HEK293T (cell line): ENCODE measurements at regions not wholly inside any gene's neighbourhood (a gene's known extent, or its start where the extent isn't known, plus 50 kb on each side); places are given as distances from the start of the nearest gene placed in this dataset.

Source experiments
- CTCF ChIA-PET: fragments of 350-600 bp; formaldehyde crosslinking; extraction: SDS; loops from one replicate; lab custom pipeline; 2021; ENCODE audit warnings: antibody characterized with exemption, inconsistent platforms; lab: Yijun Ruan, JAX
- POLR2A ChIA-PET: fragments of 350-600 bp; formaldehyde crosslinking; extraction: SDS; loops from one replicate; lab custom pipeline; 2020; ENCODE audit warnings: antibody characterized with exemption, inconsistent platforms; lab: Yijun Ruan, JAX
- DNase-seq: peaks from one replicate; pipeline ENCODE4 v3.0.0; 2012; ENCODE audit warnings: mixed read lengths; ENCODE audit errors: extremely low spot score
- ARNT ChIP-seq: fragments of 450-650 bp; IDR thresholded peaks from 2 replicates; pipeline ENCODE4 v1.6.1; 2017; ENCODE audit warnings: mild to moderate bottlenecking
- BHLHE40 ChIP-seq: fragments of 450-650 bp; IDR thresholded peaks from 2 replicates; pipeline ENCODE4 v1.6.1; 2016; ENCODE audit warnings: mild to moderate bottlenecking, moderate library complexity, borderline replicate concordance
- CTBP1 ChIP-seq: fragments of 450-650 bp; IDR thresholded peaks from 2 replicates; pipeline ENCODE4 v1.6.1; 2016; ENCODE audit warnings: borderline replicate concordance
- ELF4 ChIP-seq: fragments of 450-650 bp; IDR thresholded peaks from 2 replicates; pipeline ENCODE4 v1.6.1; 2017; ENCODE audit warnings: antibody characterized with exemption
- FOXA1 ChIP-seq: fragments of 450-650 bp; IDR thresholded peaks from 2 replicates; pipeline ENCODE4 v1.6.1; 2016; ENCODE audit warnings: mild to moderate bottlenecking
- FOXK2 ChIP-seq: fragments of 450-650 bp; IDR thresholded peaks from 2 replicates; pipeline ENCODE4 v1.6.1; 2016; ENCODE audit warnings: mild to moderate bottlenecking
- FOXM1 ChIP-seq: fragments of 450-650 bp; IDR thresholded peaks from 2 replicates; pipeline ENCODE4 v1.6.1; 2017; ENCODE audit warnings: mild to moderate bottlenecking, borderline replicate concordance
- HDGF ChIP-seq: fragments of 450-650 bp; IDR thresholded peaks from 2 replicates; pipeline ENCODE4 v1.6.1; 2017; ENCODE audit warnings: antibody characterized with exemption, borderline replicate concordance
- L3MBTL2 ChIP-seq: fragments of 450-650 bp; conservative IDR thresholded peaks from 2 replicates; pipeline ENCODE4 v1.6.1; 2016; ENCODE audit warnings: mild to moderate bottlenecking
- LEF1 ChIP-seq: fragments of 450-650 bp; IDR thresholded peaks from 2 replicates; pipeline ENCODE4 v1.6.1; 2017; ENCODE audit warnings: mild to moderate bottlenecking, borderline replicate concordance
- NFRKB ChIP-seq: fragments of 450-650 bp; IDR thresholded peaks from 2 replicates; pipeline ENCODE4 v1.6.1; 2016; ENCODE audit warnings: mild to moderate bottlenecking, moderate library complexity
- SP1 ChIP-seq: fragments of 450-650 bp; IDR thresholded peaks from 2 replicates; pipeline ENCODE4 v1.6.1; 2017
- SUZ12 ChIP-seq: fragments of 450-650 bp; IDR thresholded peaks from 2 replicates; pipeline ENCODE4 v1.6.1; 2016; ENCODE audit warnings: mild to moderate bottlenecking
- TARDBP ChIP-seq: fragments of 450-650 bp; IDR thresholded peaks from 2 replicates; pipeline ENCODE4 v1.6.1; 2016
- ZNF384 ChIP-seq: fragments of 450-650 bp; IDR thresholded peaks from 2 replicates; pipeline ENCODE4 v1.6.1; 2016
- TF ChIP-seq, protein P1 (sequence below): fragments of 450-650 bp; IDR thresholded peaks from 2 replicates; pipeline ENCODE4 v1.6.1; 2016

DNA sequence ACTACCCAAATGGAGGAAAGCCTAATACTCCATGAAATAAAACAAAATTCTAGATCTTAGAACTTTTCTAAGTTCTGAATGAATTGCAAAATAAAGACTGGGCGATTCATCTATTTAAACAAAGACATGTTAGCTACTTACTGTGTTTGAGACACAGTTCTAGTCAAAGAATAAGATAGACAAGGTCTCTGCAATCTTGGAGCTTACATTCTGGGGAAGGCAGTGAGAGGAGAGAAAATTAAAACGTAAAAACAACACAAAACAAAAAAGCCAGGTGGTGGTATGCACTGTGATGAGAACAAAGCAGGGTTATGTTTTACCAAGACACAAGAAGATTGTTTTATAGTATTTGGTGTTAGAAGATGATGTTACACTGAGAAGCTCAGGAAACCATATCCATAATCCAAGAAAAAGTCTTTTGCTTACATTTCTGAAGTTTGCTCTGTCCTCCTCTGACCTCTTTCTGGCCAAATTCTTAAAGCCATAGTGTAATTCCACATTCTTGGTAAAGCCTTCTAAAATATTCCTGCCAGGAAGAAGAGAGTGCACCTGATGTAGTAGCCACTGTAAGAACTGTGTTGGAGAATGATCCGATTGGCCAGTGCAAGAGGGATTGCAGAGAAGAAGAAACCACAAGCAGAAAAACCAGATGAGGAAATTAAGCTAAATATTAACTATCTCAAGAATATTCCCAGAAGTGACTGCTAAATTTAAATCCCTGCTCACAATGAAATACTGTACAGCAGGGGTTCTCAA, 218.4 kb downstream of the PCSK1 start:
- TF ChIP-seq CTBP1 (no peak), ZNF384 (no peak), SUZ12 (no peak), NFRKB (no peak), FOXA1 (no peak), ELF4 (no peak), L3MBTL2 (no peak), ARNT (no peak), HDGF (no peak), TARDBP (no peak), FOXK2 (no peak), LEF1 (no peak), BHLHE40 (no peak), SP1 (no peak), FOXM1 (no peak)
- TF ChIP-seq, protein P1, sequence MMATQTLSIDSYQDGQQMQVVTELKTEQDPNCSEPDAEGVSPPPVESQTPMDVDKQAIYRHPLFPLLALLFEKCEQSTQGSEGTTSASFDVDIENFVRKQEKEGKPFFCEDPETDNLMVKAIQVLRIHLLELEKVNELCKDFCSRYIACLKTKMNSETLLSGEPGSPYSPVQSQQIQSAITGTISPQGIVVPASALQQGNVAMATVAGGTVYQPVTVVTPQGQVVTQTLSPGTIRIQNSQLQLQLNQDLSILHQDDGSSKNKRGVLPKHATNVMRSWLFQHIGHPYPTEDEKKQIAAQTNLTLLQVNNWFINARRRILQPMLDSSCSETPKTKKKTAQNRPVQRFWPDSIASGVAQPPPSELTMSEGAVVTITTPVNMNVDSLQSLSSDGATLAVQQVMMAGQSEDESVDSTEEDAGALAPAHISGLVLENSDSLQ = no peak
- ChIA-PET POLR2A (no interaction called here), CTCF (no interaction called here)
- no peak for DNase-seq

DNA sequence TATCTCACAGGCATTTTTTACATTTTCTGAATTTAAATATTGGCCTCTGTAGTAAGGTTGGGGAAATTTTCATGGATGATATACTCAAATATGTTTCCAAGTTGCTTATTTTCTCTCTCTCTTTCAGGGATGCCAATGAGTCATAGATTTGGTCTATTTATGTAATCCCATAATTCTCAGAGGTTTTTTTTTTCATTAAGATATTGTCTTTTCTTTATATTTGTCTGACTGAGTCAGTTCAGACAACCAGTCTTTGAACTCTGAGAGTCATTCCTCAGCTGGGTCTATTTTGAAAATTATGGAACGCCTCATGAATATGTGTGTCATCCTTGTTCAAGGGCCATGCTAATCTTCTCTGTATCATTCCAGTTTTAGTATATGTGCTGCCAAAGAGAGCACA, 223.2 kb downstream of the PCSK1 start:
- DNase-seq = no peak
- ChIA-PET CTCF (no interaction called here), POLR2A (no interaction called here)
- no peak for TF ChIP-seq SP1
- no peak for TF ChIP-seq NFRKB
- no peak for TF ChIP-seq TARDBP
- no peak for TF ChIP-seq LEF1
- no peak for TF ChIP-seq CTBP1
- TF ChIP-seq FOXK2 = no peak
- TF ChIP-seq, protein P1 = no peak
- TF ChIP-seq ARNT = no peak

DNA sequence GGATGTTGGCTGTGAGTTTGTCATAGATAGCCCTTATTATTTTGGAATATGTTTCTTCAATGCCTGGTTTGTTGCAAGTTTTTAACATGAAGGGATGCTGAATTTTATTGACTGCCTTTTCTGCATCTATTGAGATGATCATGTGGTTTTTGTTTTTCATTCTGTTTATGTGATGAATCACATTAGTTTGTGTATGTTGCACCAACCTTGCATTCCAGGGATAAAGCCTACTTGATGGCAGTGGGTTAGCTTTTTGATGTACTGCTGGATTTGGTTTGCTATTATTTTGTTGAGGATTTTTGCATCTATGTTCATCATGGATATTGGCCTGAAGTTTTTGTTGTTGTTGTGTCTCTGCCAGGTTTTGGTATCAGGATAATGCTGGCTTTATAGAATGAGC, 225.6 kb downstream of the PCSK1 start:
- ChIA-PET CTCF (no interaction called here), POLR2A (no interaction called here)
- no peak for DNase-seq
- TF ChIP-seq ARNT (no peak), FOXM1 (no peak), CTBP1 (no peak), L3MBTL2 (no peak), SP1 (no peak), BHLHE40 (no peak), LEF1 (no peak), ZNF384 (no peak), SUZ12 (no peak)

DNA sequence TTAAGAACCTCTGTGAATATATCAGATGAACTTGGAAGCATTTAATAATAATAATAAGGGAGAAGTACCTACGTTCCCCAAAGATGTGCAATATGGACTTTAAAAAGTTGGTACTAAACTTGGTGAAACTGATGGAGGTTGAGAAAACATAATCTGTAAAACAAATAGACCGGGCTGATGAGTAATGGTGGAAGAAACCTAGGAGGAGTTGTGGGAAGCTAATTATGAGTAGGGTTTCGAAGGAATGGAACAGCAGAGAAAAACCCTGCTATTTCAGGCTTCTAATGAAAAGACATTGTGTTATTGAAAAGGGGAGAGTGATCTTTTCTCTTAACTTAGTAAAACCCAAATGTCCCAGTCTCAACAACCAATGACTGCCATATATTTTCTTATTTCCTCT, 229.3 kb downstream of the PCSK1 start:
- CTCF ChIA-PET = no interaction called here
- TF ChIP-seq NFRKB (no peak), SP1 (no peak), LEF1 (no peak), FOXA1 (no peak), ELF4 (no peak), SUZ12 (no peak), TARDBP (no peak), CTBP1 (no peak), BHLHE40 (no peak), ARNT (no peak), FOXK2 (no peak), L3MBTL2 (no peak)
- TF ChIP-seq, protein P1 = no peak
- POLR2A ChIA-PET = no interaction called here
- DNase-seq = no peak

DNA sequence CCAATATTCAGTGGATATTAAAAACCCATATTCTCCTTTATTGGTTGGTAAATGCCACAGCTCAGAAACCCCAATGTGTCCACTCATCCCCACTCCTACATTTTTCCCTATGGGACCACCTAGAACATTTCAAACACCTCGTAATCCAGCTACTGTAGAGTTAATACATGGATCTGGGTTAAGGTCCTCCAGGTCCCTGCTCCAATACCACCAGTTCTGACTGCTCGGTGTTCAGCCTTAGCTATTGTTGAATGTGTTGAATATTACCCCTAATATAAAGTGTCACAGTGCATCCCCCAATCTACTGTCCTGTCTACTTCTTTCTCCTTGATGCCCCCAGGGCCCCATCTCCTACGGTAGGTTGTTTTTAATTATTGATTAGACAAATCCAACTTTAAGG, 231.5 kb downstream of the PCSK1 start:
- ChIA-PET POLR2A (no interaction called here), CTCF (no interaction called here)
- no peak for DNase-seq
- TF ChIP-seq L3MBTL2 (no peak), SUZ12 (no peak), HDGF (no peak), NFRKB (no peak), BHLHE40 (no peak), FOXA1 (no peak), FOXM1 (no peak), LEF1 (no peak), ZNF384 (no peak)

DNA sequence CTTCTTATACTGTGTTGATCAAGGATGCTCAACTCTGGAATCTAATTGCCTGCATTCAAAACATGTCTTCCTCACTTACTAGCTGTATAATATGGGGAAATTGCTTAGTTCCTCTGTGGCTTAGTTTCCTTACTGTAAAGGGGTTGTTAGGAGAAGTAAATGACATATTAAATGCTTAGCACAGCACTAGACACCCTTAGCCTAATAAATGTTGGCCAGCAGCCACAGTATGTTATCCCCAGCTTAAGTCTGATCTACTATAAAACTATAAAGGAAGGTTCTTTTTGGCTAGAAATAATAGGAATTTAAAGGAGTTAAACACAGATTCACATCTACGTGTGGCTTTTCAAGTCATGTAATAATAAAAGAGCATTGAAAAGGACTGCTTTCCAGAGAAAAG, 232.4 kb downstream of the PCSK1 start:
- TF ChIP-seq CTBP1 (no peak), FOXA1 (no peak), ZNF384 (no peak), SP1 (no peak), L3MBTL2 (no peak), TARDBP (no peak)
- POLR2A ChIA-PET = no interaction called here
- CTCF ChIA-PET = no interaction called here
- DNase-seq = no peak
